Transverse colon (tissue), 4 donors: ENCODE measurements at regions not wholly inside any gene's neighbourhood (a gene's known extent, or its start where the extent isn't known, plus 50 kb on each side); places are given as distances from the start of the nearest gene placed in this dataset.

Experiments
- DNase-seq: peaks from one replicate; pipeline ENCODE4 v3.0.0-alpha.2; 2019
- H3K27ac ChIP-seq, 4 donors: fragments of 200-600 bp; sonication (generic); 2 replicates each; pipeline ENCODE4 v1.5.1; 2016 to 2018; ENCODE audit warnings: inconsistent platforms in 4 of 4
- H3K27me3 ChIP-seq: fragments of 200-600 bp; sonication (generic); 2 replicates; pipeline ENCODE4 v1.5.1; 2017; ENCODE audit warnings: inconsistent platforms
- H3K36me3 ChIP-seq, 4 donors: fragments of 200-600 bp; sonication (generic); 2 replicates each; pipeline ENCODE4 v1.5.1; 2017 to 2019; ENCODE audit warnings: inconsistent platforms in 4 of 4
- H3K4me1 ChIP-seq, 4 donors: fragments of 200-600 bp; sonication (generic); 2 replicates each; pipeline ENCODE4 v1.5.1; 2017 to 2020; ENCODE audit warnings: inconsistent platforms in 4 of 4
- H3K4me3 ChIP-seq, 4 donors: fragments of 200-600 bp; sonication (generic); 1 replicate in 1 of 4; 2 replicates in 3 of 4; pipeline versions ENCODE4 v1.5.1 to v1.6.1; 2017 to 2019; ENCODE audit warnings: inconsistent platforms in 4 of 4
- H3K9me3 ChIP-seq, 2 donors: fragments of 200-600 bp; sonication (generic); 2 replicates each; pipeline ENCODE4 v1.5.1; 2017 to 2019; ENCODE audit warnings: inconsistent platforms in 2 of 2
- EP300 ChIP-seq: sonication (generic); formaldehyde crosslinking; IDR thresholded peaks from one replicate; pipeline ENCODE4 v1.6.1; 2017; ENCODE audit warnings: antibody characterized with exemption, low read depth
- POLR2A ChIP-seq: fragments of 450-650 bp; IDR thresholded peaks from one replicate; pipeline ENCODE4 v1.6.1; 2016; ENCODE audit warnings: antibody characterized with exemption, mild to moderate bottlenecking, moderate library complexity
- POLR2AphosphoS5 ChIP-seq, 3 donors: sonication (generic); formaldehyde crosslinking; IDR thresholded peaks; one replicate each; pipeline ENCODE4 v1.6.1; 2016; ENCODE audit warnings: antibody characterized with exemption in 3 of 3
- WGBS, 2 donors: methylation state at CpG; one replicate each; pipeline ENCODE4 v1.1.5; 2018; ENCODE audit warnings: low coverage in 1 of 2; 5-methylcytosine and 5-hydroxymethylcytosine counted together
- in situ Hi-C, 4 donors: fragments of 200-750 bp; cut with MboI; loops; one replicate each; pipeline versions ENCODE4 v1.15.0 to v1.15.1; 2017; ENCODE audit warnings: low sequenced_read_pairs in 3 of 4, low pct_ligation_motif_present in 1 of 4, low pct_unique_long_range_greater_than_20kb in 1 of 4
- intact Hi-C: fragments of 100-400 bp; cut with DNase I; formaldehyde crosslinking; loops from one replicate; pipeline ENCODE4 v1.15.1; 2023; ENCODE audit warnings: low total_unique reads
- TF ChIP-seq, protein P1 (sequence below), 5 experiments: fragments of 200-600 bp in 3 of 5; fragments of 450-650 bp in 2 of 5; sonication (generic) in 3 of 5; IDR thresholded peaks; 1 replicate in 2 of 5; 2 replicates in 3 of 5; pipeline ENCODE4 v1.5.1; 2016 to 2017; ENCODE audit warnings: antibody characterized with exemption in 5 of 5, inconsistent platforms in 3 of 5, mild to moderate bottlenecking in 2 of 5, moderate library complexity in 1 of 5

DNA sequence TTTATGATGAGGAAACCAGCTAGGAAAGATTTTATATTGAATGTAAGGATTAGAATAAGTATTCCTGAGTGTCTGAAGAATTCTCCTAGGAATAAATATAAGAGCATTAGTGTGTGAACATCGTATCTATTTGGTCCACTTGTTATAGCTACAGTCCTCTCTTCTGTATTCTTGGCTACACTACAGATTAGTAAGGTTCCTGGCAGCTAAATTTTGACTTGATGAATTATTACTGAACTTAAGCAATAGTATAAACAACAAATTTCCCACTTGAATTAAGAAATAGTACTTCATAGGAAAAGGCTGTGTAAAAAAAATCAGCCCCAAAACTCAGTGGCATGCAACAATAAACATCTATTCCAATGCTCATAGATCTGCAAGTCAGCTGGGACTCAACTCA, 138.4 kb upstream of the G2E3 start:
- Histone ChIP-seq H3K4me1 (no peaks in the 10 kb centered on the region), H3K9me3 (no peaks in the 10 kb centered on the region), H3K27me3 (no peaks in the 10 kb centered on the region), H3K4me3 (no peak overlapping the region), H3K36me3 (no peaks in the 10 kb centered on the region), H3K27ac (no peak overlapping the region)
- 25 to 34% methylated on average over 1 of the region's 1 CpG for WGBS, 2 donors
- in situ Hi-C loops, result no loop called here
- TF ChIP-seq, protein P1, sequence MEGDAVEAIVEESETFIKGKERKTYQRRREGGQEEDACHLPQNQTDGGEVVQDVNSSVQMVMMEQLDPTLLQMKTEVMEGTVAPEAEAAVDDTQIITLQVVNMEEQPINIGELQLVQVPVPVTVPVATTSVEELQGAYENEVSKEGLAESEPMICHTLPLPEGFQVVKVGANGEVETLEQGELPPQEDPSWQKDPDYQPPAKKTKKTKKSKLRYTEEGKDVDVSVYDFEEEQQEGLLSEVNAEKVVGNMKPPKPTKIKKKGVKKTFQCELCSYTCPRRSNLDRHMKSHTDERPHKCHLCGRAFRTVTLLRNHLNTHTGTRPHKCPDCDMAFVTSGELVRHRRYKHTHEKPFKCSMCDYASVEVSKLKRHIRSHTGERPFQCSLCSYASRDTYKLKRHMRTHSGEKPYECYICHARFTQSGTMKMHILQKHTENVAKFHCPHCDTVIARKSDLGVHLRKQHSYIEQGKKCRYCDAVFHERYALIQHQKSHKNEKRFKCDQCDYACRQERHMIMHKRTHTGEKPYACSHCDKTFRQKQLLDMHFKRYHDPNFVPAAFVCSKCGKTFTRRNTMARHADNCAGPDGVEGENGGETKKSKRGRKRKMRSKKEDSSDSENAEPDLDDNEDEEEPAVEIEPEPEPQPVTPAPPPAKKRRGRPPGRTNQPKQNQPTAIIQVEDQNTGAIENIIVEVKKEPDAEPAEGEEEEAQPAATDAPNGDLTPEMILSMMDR (IDR thresholded peaks at IDR 0.05), result no peak
- TF ChIP-seq EP300 (no peak), POLR2AphosphoS5 (IDR thresholded peaks at IDR 0.05) (no peak), POLR2A (no peak)
- intact Hi-C loops, result no loop called here
- no peak for DNase-seq

DNA sequence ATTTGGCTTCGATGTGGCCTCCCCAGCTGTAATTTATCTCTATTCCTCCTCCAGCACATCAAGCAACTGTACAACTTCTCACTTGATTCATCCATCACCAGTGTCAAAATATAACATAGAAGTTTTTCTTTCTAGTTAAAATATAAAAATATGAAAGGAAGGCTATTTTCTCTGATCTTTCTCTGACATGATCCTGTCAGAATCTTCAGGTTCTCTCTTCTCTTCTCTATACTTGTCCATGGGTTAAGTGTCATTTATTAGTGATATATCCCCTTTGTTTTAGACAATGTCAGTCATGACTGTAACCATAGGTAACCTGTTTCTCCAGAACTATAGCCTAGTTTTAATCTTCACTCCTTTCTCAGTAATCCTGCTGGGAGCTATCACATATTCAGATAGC, 132.5 kb upstream of the G2E3 start:
- no peaks in the 10 kb centered on the region for H3K9me3 ChIP-seq
- no peak for DNase-seq
- no peak overlapping the region for H3K4me3 ChIP-seq
- 60 to 64% methylated on average over 1 of the region's 1 CpG for WGBS, 2 donors
- H3K4me1 ChIP-seq, result no peaks in the 10 kb centered on the region
- intact Hi-C loops, result no loop called here
- H3K27ac ChIP-seq, result no peak overlapping the region
- in situ Hi-C loops, result no loop called here
- no peaks in the 10 kb centered on the region for H3K27me3 ChIP-seq
- no peak for TF ChIP-seq POLR2AphosphoS5 (IDR thresholded peaks at IDR 0.05)
- no peak for TF ChIP-seq EP300
- no peak for TF ChIP-seq POLR2A
- TF ChIP-seq, protein P1 (IDR thresholded peaks at IDR 0.05), result no peak
- H3K36me3 ChIP-seq, result no peaks in the 10 kb centered on the region

DNA sequence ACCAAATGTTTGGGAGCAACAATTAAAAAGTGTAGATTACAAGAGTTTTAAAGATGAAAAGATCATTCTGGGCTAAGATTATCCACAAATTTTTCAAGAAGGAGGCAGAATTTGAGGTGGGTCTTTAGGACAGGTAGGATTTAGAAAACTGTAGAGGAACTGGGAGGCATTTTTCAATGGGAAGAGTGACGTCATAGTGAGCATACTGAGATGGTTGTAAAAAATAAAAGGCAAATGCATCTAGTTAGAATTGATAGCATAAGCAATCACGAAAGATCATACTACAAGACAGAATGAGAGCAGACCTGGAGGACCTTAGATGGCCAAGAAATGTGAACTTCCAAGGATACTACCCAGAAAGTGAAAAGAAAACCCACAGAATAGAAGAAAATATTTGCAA, 131.6 kb upstream of the G2E3 start:
- Histone ChIP-seq H3K27me3 (no peaks in the 10 kb centered on the region), H3K9me3 (no peaks in the 10 kb centered on the region), H3K4me3 (no peak overlapping the region), H3K36me3 (no peaks in the 10 kb centered on the region), H3K27ac (no peak overlapping the region), H3K4me1 (no peaks in the 10 kb centered on the region)
- WGBS, 2 donors, result 58 to 60% methylated on average over 2 of the region's 2 CpGs
- in situ Hi-C loops (no loop called here), intact Hi-C loops (no loop called here)
- no peak for DNase-seq
- no peak for TF ChIP-seq POLR2AphosphoS5 (IDR thresholded peaks at IDR 0.05)
- no peak for TF ChIP-seq EP300

DNA sequence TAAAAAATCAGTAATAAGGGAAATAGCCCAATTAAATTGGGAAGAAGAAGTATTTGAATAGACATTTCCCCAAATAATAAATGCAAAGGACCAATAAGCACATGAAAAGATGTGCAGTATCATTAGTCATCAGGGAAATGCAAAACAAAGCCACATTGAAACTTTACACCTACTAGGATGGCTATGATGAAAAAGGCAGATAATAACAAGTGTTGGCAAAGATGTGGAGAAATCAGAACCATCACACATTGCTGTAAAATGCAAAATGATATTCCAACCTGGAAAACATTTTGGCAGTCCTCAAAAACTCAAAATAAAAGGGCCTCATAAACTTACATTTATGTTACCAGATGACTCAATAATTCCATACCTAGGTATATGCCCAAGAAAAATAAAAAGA, 131.1 kb upstream of the G2E3 start:
- H3K4me1 ChIP-seq, result no peaks in the 10 kb centered on the region
- in situ Hi-C loops, result no loop called here
- no peak for TF ChIP-seq POLR2A
- no peak for TF ChIP-seq POLR2AphosphoS5 (IDR thresholded peaks at IDR 0.05)
- no peaks in the 10 kb centered on the region for H3K27me3 ChIP-seq
- H3K36me3 ChIP-seq, result no peaks in the 10 kb centered on the region
- intact Hi-C loops, result no loop called here
- H3K4me3 ChIP-seq, result no peak overlapping the region
- no peak for DNase-seq
- H3K9me3 ChIP-seq, result no peaks in the 10 kb centered on the region
- no peak overlapping the region for H3K27ac ChIP-seq

DNA sequence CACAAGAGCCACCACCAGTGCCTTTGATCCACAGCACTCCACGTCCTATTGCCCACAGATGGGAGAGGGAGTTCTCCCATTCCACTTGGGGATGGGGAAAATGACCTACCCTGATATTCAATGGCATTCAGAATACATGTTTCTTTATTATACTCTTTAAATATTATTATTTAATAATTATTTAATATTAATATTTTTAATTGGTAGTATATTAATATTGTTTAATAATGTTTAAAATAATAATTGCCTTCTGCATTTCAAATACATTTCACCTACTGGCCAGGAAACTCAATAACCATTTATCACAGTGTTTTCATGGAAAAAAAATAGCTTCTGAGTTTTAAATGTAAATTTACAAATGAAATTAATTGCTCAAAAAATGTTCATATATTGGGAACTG, 127.4 kb upstream of the G2E3 start:
- in situ Hi-C loops, result no loop called here
- intact Hi-C loops, result no loop called here
- H3K9me3 ChIP-seq, result no peaks in the 10 kb centered on the region
- DNase-seq, result no peak
- no peak overlapping the region for H3K4me3 ChIP-seq
- no peaks in the 10 kb centered on the region for H3K27me3 ChIP-seq
- no peaks in the 10 kb centered on the region for H3K4me1 ChIP-seq
- no peak overlapping the region for H3K27ac ChIP-seq
- H3K36me3 ChIP-seq, result no peaks in the 10 kb centered on the region
- TF ChIP-seq POLR2AphosphoS5 (IDR thresholded peaks at IDR 0.05) (no peak), EP300 (no peak), POLR2A (no peak)
- TF ChIP-seq, protein P1 (IDR thresholded peaks at IDR 0.05), result no peak
- WGBS, 2 donors, result 64% methylated on average over 1 of the region's 1 CpG; no CpG with 5 or more reads in 1 of the 2 donors
